Omental fat pad (tissue), 3 donors: ENCODE measurements at regions not wholly inside any gene's neighbourhood (a gene's known extent, or its start where the extent isn't known, plus 50 kb on each side); places are given as distances from the start of the nearest gene placed in this dataset.
"Not testable (repeated sequence)": the region's sequence is repeated elsewhere in the genome, so short reads cannot be mapped to it uniquely, and the experiment has no call there.

ENCODE experiments used
- ATAC-seq: fragments of 150-250 bp; one replicate; pipeline ENCODE4 v1.9.1; 2016; ENCODE audit warnings: mild to moderate bottlenecking, moderate library complexity; ENCODE audit not compliant: low FRiP score
- DNase-seq: peaks from one replicate; pipeline ENCODE4 v3.0.0-alpha.2; 2019; ENCODE audit warnings: low spot score
- TF ChIP-seq, protein P1 (sequence below), 3 donors: fragments of 450-650 bp; IDR thresholded peaks; one replicate each; pipeline ENCODE4 v1.5.1; 2016 to 2017; ENCODE audit warnings: antibody characterized with exemption in 3 of 3, mild to moderate bottlenecking in 3 of 3, moderate library complexity in 2 of 3

DNA sequence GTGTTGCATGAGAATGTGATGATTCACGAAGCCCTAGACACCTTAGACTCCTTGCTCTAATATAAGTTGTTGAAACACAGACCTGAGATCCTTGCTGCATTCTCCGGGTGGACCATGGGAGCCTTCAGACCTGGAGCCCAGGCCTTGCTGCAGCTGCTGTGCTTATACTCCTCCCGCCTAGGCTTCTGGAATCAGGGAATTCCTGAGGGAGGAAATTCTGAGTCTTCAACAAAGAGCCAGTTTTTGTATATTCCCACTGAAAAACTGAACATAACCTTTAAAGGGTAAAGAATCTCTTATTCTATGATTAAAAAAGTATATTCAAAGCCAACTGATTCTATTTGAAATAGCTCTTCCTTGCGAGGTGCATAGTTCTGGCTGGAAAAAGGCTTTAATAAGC, 245.1 kb upstream of the ELAVL2 start:
- ATAC-seq (no peak), DNase-seq (no peak)
- TF ChIP-seq, protein P1, sequence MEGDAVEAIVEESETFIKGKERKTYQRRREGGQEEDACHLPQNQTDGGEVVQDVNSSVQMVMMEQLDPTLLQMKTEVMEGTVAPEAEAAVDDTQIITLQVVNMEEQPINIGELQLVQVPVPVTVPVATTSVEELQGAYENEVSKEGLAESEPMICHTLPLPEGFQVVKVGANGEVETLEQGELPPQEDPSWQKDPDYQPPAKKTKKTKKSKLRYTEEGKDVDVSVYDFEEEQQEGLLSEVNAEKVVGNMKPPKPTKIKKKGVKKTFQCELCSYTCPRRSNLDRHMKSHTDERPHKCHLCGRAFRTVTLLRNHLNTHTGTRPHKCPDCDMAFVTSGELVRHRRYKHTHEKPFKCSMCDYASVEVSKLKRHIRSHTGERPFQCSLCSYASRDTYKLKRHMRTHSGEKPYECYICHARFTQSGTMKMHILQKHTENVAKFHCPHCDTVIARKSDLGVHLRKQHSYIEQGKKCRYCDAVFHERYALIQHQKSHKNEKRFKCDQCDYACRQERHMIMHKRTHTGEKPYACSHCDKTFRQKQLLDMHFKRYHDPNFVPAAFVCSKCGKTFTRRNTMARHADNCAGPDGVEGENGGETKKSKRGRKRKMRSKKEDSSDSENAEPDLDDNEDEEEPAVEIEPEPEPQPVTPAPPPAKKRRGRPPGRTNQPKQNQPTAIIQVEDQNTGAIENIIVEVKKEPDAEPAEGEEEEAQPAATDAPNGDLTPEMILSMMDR (IDR thresholded peaks at IDR 0.05): no peak

DNA sequence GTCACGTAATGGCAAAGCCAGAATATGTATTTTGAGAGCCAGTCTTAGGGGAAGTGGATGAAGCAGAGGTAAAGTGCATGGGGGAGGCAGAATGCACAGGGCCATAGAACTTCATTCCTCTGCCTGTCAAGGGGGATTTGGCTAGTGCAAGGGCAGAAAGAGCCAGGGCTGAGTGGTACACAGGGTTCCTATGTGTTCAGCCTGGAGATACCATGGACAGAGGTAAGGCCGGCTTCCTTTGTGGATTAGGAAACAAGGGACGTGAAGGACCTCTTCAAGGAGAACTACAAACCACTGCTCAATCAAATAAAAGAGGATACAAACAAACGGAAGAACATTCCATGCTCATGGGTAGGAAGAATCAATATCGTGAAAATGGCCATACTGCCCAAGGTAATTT, 241.1 kb upstream of the ELAVL2 start:
- not testable (repeated sequence) for DNase-seq, ATAC-seq

DNA sequence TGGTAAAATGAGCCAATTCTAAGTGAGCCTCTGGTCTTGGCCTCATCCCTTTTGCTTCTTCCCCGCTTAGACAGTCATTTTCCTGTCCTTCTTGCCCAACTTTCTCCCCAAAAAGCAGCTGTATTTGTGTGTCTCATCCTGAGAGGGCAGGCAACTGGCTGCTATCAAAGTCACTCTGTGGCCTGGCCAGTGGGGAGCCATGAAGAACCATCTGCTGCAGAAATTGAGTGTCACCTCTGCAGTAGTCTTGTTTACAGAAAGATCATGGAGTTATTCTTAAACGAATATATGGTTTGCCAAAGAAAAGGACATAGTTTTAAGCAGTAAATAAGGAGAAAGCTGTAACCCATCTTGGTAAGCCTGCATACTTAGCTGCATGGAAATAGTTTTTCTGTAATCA, 233.6 kb upstream of the ELAVL2 start:
- TF ChIP-seq, protein P1 (IDR thresholded peaks at IDR 0.05): no peak
- ATAC-seq: no peak
- DNase-seq: no peak

DNA sequence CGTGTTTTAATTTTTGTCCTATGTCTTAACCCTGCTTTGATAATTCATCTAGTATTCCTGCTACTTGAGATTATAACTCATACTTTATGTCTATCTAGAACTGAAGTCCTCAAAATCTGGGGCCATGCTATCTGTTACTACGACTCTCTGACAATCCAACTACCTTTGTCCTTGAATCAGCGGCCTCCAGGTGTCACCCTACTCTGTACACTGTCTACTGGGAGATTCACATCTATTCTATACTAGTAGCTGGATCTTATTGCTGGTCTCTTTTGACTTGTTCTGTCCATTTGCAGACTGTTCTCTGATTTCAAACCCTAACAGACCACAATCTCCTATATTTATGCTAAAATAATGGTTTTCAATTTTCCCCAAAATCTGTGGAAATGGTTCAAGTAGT, 225.5 kb upstream of the ELAVL2 start:
- ATAC-seq (no peak), DNase-seq (no peak)
- TF ChIP-seq, protein P1 (IDR thresholded peaks at IDR 0.05): no peak

DNA sequence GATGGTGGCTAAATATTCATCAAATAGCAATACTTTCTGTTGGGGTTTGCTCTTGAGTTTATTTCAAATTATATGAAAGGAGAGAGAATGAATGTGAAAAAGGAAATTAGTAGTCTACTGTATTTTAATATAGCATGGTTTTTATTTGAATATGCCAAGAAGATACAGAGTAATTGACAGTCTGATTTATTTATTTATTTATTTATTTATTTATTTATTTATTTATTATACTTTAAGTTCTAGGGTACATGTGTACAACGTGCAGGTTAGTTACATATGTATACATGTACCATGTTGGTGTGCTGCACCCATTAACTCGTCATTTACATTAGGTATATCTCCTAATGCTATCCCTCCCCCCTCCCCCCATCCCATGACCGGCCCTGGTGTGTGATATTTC, 224.2 kb upstream of the ELAVL2 start:
- not testable (repeated sequence) for ATAC-seq

DNA sequence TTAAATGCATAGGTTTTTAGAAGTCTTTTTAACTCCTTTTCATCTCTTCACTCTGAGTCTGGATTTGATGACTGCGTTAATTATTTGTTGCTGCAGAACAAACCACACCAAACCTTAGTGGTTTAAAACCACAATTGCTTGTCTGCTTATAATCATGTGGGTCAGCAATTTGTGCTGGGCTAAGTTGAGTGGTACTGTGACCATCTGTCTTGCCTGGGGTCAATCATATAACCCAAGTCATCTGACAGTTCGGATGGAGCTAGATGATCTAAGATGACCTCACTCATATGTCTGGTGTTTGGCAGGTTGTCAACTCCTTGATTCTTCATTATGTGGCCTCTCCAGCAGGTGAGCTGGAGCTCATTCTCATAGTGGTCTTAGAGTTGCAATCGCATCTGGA, 219.1 kb upstream of the ELAVL2 start:
- TF ChIP-seq, protein P1 (IDR thresholded peaks at IDR 0.05): no peak
- ATAC-seq: no peak
- no peak for DNase-seq

More for the DNA sequence above, 224.2 kb upstream of the ELAVL2 start:
- not testable (repeated sequence) for DNase-seq

DNA sequence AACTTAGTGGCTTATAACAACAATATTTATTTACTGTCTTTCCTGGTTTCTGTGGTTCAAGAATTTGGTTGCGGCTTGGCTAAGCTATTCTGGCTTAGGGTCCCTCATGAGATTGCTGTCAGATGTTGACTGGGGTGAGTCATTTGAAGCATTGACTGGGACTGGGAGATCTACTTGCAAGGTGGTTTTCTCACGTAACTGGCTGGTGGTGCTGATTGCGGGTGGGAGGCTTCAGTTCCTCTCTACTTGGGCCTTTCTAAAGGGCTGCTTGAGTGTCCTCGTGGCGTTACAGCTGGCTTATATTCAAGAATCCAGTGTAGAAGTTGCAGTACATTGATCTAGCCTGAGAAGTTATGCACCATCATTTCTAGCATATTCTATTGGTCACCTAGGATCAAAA, 218.5 kb upstream of the ELAVL2 start:
- TF ChIP-seq, protein P1 (IDR thresholded peaks at IDR 0.05): no peak
- DNase-seq (no peak), ATAC-seq (no peak)

DNA sequence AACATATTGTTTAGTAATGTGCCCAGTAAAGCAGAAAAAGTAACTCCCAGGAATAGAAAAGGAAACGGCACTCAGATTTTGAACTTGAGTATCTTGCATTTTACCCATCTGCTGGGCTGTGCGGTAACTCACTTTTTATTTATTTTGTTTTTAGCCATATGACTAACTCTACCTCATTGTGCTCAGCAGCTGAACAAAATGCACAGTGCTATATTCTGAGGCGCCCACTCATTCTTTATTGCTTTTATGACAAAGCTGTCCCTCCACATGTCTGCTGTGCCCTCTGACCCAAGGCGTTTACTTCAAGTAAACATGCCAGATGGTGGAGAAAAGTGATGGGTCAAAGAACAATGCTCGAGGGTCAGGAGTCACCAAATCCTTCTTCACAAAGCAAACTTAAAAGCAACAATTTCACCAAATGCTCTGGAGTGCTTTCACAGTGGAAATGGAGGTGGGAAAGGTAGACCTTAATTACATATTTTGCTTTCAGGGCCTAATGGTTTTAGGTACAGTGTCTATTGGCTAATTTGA, 215.2 kb upstream of the ELAVL2 start:
- TF ChIP-seq, protein P1 (IDR thresholded peaks at IDR 0.05): no peak
- DNase-seq (no peak), ATAC-seq (no peak)
